PC-3 (cell line): ENCODE measurements at regions not wholly inside any gene's neighbourhood (a gene's known extent, or its start where the extent isn't known, plus 50 kb on each side); places are given as distances from the start of the nearest gene placed in this dataset.

Experiments used
- CTCF ChIP-seq: fragments of 300-600 bp; sonication (generic); conservative IDR thresholded peaks from 2 replicates; pipeline ENCODE4 v1.5.1; 2017; ENCODE audit warnings: antibody characterized with exemption, low read depth, mild to moderate bottlenecking, low read length
- EZH2 ChIP-seq: fragments of 300-600 bp; sonication (generic); IDR thresholded peaks from one replicate; pipeline ENCODE4 v1.6.1; 2017; ENCODE audit warnings: antibody characterized with exemption, mild to moderate bottlenecking, low read length; ENCODE audit not compliant: unreplicated experiment
- EZH2phosphoT487 ChIP-seq: fragments of 300-600 bp; sonication (generic); IDR thresholded peaks from 2 replicates; pipeline ENCODE4 v1.6.1; 2018; ENCODE audit warnings: mild to moderate bottlenecking, antibody characterized with exemption, low read length, borderline replicate concordance

DNA sequence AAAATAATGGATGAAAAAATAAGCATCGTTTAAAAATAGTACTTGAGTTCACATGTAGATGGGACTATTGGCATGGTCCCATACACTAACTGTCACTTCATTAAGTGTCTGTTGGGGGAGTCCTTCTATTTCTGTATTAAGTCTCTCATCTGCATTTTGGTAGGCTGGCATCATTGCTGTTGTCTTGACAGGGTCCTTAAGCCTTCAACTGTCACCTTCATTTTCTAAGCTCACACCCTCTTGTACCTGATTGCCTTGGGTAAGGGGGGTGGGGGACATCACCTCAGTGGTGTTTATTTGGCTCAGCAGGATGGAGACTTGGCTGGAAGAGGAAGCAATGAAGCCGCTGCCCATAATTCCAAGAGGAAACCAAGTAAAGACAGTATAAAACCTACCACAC lies 202.0 kb upstream of the VEPH1 start:
- TF ChIP-seq CTCF (no peak), EZH2phosphoT487 (no peak), EZH2 (no peak)
